Epithelial cell of esophagus (primary cell): ENCODE measurements at regions not wholly inside any gene's neighbourhood (a gene's known extent, or its start where the extent isn't known, plus 50 kb on each side); places are given as distances from the start of the nearest gene placed in this dataset.

Source experiments
- DNase-seq: peaks from one replicate; pipeline ENCODE4 v3.0.0; 2010; ENCODE audit warnings: low read depth
- H3K4me3 ChIP-seq: 2 replicates; pipeline ENCODE4 v1.5.1; 2011; ENCODE audit warnings: mild to moderate bottlenecking, low read length, control low read depth
- TF ChIP-seq, protein P1 (sequence below): IDR thresholded peaks from 2 replicates; pipeline ENCODE4 v1.5.1; 2011; ENCODE audit warnings: low read depth, mild to moderate bottlenecking, low read length, control low read depth, inconsistent platforms; ENCODE audit not compliant: insufficient read depth; ENCODE audit errors: missing control alignments

GRCh38 chr4:180422989-180423711 lies 1820.1 kb upstream of the TENM3 start:
- TF ChIP-seq, protein P1, sequence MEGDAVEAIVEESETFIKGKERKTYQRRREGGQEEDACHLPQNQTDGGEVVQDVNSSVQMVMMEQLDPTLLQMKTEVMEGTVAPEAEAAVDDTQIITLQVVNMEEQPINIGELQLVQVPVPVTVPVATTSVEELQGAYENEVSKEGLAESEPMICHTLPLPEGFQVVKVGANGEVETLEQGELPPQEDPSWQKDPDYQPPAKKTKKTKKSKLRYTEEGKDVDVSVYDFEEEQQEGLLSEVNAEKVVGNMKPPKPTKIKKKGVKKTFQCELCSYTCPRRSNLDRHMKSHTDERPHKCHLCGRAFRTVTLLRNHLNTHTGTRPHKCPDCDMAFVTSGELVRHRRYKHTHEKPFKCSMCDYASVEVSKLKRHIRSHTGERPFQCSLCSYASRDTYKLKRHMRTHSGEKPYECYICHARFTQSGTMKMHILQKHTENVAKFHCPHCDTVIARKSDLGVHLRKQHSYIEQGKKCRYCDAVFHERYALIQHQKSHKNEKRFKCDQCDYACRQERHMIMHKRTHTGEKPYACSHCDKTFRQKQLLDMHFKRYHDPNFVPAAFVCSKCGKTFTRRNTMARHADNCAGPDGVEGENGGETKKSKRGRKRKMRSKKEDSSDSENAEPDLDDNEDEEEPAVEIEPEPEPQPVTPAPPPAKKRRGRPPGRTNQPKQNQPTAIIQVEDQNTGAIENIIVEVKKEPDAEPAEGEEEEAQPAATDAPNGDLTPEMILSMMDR = no peak
- no peak for DNase-seq
- no peak overlapping the region for H3K4me3 ChIP-seq

GRCh38 chr4:180423712-180424057 lies 1819.5 kb upstream of the TENM3 start:
- TF ChIP-seq, protein P1 = no peak
- no peak for DNase-seq
- H3K4me3 ChIP-seq = no peak overlapping the region

GRCh38 chr4:180426938-180427337 lies 1816.3 kb upstream of the TENM3 start:
- DNase-seq = no peak
- no peak overlapping the region for H3K4me3 ChIP-seq
- TF ChIP-seq, protein P1 = no peak

DNA sequence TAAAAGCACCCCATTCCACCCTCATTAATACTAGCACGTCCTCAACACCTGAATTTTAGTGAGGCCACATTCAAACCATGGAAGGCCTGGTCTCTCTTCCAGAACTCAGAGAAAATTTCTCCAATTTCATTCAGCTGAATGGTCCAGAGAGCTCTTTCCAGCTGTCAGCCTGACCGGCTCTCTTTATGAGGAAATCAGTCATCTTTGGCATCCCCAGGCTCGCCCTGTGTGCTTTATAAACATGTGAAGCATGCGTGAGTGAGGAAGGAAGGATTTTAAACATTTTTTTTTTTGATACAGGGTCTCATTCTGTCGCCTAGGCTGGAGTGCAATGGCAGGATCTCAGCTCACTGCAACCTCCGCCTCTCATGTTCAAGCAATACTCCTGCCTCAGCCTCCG lies 1812.9 kb upstream of the TENM3 start:
- DNase-seq = no peak
- no peak overlapping the region for H3K4me3 ChIP-seq
- TF ChIP-seq, protein P1 = no peak

GRCh38 chr4:180434131-180434895 lies 1808.9 kb upstream of the TENM3 start:
- peak; percentile 30 for DNase-seq
- H3K4me3 ChIP-seq = no peak overlapping the region
- TF ChIP-seq, protein P1 = no peak

DNA sequence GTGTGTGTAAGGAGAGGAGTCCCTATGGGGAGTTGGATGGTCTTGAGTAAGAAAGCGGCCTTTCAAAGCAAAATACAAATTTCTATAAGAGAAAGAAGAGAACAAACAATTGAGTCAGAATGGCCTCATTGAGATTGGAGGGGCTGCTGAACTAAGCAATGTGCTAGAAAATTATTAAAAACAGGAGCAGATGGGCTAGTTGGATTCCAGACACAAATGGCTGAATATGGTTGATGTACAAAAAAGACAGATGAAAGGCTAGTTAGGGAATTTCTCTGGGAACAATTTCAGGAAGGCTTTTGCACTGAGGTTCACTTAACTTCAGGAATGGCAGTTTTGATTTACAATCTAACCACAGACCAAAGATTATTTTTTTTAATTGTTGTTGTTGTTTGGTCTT lies 1806.8 kb upstream of the TENM3 start:
- TF ChIP-seq, protein P1 = no peak
- H3K4me3 ChIP-seq = no peak overlapping the region
- DNase-seq = no peak
